Trophoblast cell (in vitro differentiated cells and primary cell): ENCODE measurements at regions not wholly inside any gene's neighbourhood (a gene's known extent, or its start where the extent isn't known, plus 50 kb on each side); places are given as distances from the start of the nearest gene placed in this dataset.

Experiments used
- DNase-seq, 2 donors: peaks; one replicate each; pipeline ENCODE4 v3.0.0-alpha.2; 2016
- H2AFZ ChIP-seq: 2 replicates; pipeline ENCODE4 v1.6.1; 2013; ENCODE audit warnings: low read length, moderate library complexity, mild to moderate bottlenecking; ENCODE audit not compliant: insufficient read depth, poor library complexity
- H2AK5ac ChIP-seq: 2 replicates; pipeline ENCODE4 v1.6.1; 2013; ENCODE audit warnings: mild to moderate bottlenecking, low read length
- H2BK120ac ChIP-seq: 2 replicates; pipeline ENCODE4 v1.6.1; 2013; ENCODE audit warnings: low read length, mild to moderate bottlenecking, moderate library complexity; ENCODE audit not compliant: insufficient read depth, poor library complexity
- H2BK12ac ChIP-seq: 2 replicates; pipeline ENCODE4 v1.6.1; 2013; ENCODE audit warnings: mild to moderate bottlenecking, low read length, moderate library complexity
- H2BK5ac ChIP-seq: 2 replicates; pipeline ENCODE4 v1.6.1; 2013; ENCODE audit warnings: low read length, low read depth, moderate library complexity, mild to moderate bottlenecking; ENCODE audit not compliant: poor library complexity
- H3K14ac ChIP-seq: 2 replicates; pipeline ENCODE4 v1.6.1; 2013; ENCODE audit warnings: mild to moderate bottlenecking, low read length
- H3K18ac ChIP-seq: 2 replicates; pipeline ENCODE4 v1.6.1; 2013; ENCODE audit warnings: mild to moderate bottlenecking, low read length
- H3K23ac ChIP-seq: 2 replicates; pipeline ENCODE4 v1.6.1; 2013; ENCODE audit warnings: low read length
- H3K27ac ChIP-seq: 2 replicates; pipeline ENCODE4 v1.5.1; 2013; ENCODE audit warnings: low read depth, mild to moderate bottlenecking, inconsistent platforms, low read length, moderate library complexity
- H3K27me3 ChIP-seq: 2 replicates; pipeline ENCODE4 v1.6.1; 2013; ENCODE audit warnings: inconsistent platforms, mild to moderate bottlenecking, low read length, moderate library complexity; ENCODE audit not compliant: insufficient read depth
- H3K36me3 ChIP-seq, 2 experiments: 1 replicate in 1 of 2; 2 replicates in 1 of 2; pipeline ENCODE4 v1.6.1; 2013; ENCODE audit warnings: low read length in 2 of 2, mild to moderate bottlenecking in 2 of 2, moderate library complexity in 1 of 2; ENCODE audit not compliant: insufficient read depth in 2 of 2, control insufficient read depth in 1 of 2
- H3K4ac ChIP-seq: 2 replicates; pipeline ENCODE4 v1.6.1; 2013; ENCODE audit warnings: low read depth, mild to moderate bottlenecking, low read length, moderate library complexity
- H3K4me1 ChIP-seq, 2 experiments: 1 replicate in 1 of 2; 2 replicates in 1 of 2; pipeline ENCODE4 v1.6.1; 2013; ENCODE audit warnings: low read length in 2 of 2, mild to moderate bottlenecking in 2 of 2, moderate library complexity in 1 of 2; ENCODE audit not compliant: insufficient read depth in 2 of 2, control insufficient read depth in 1 of 2
- H3K4me2 ChIP-seq: 2 replicates; pipeline ENCODE4 v1.6.1; 2013; ENCODE audit warnings: inconsistent platforms, mild to moderate bottlenecking, low read length, moderate library complexity
- H3K4me3 ChIP-seq: 2 replicates; pipeline ENCODE4 v1.5.1; 2013; ENCODE audit warnings: mild to moderate bottlenecking, low read depth, low read length, inconsistent platforms
- H3K79me1 ChIP-seq: one replicate; pipeline ENCODE4 v1.6.1; 2013; ENCODE audit warnings: low read length
- H3K79me2 ChIP-seq: 2 replicates; pipeline ENCODE4 v1.6.1; 2013; ENCODE audit warnings: low read length, mild to moderate bottlenecking; ENCODE audit not compliant: control insufficient read depth, insufficient read depth, poor library complexity
- H3K9ac ChIP-seq: 2 replicates; pipeline ENCODE4 v1.6.1; 2013; ENCODE audit warnings: mild to moderate bottlenecking, low read length
- H3K9me3 ChIP-seq: 2 replicates; pipeline ENCODE4 v1.6.1; 2013; ENCODE audit warnings: low read depth, mild to moderate bottlenecking, control low read depth, inconsistent platforms, low read length; ENCODE audit not compliant: insufficient read depth
- H4K12ac ChIP-seq: 2 replicates; pipeline ENCODE4 v1.6.1; 2013; ENCODE audit warnings: low read depth, mild to moderate bottlenecking, low read length, moderate library complexity
- H4K8ac ChIP-seq: 2 replicates; pipeline ENCODE4 v1.6.1; 2013; ENCODE audit warnings: low read depth, mild to moderate bottlenecking, low read length, moderate library complexity
- H4K91ac ChIP-seq: one replicate; pipeline ENCODE4 v1.6.1; 2013; ENCODE audit warnings: low read depth, mild to moderate bottlenecking, low read length, moderate library complexity
- WGBS: extraction: QIAGEN DNeasy Blood & Tissue Kit; methylation state at CpG from one replicate; pipeline ENCODE4 v1.1.7; 2013; ENCODE audit warnings: missing lambda C conversion rate; ENCODE audit not compliant: insufficient read length, insufficient coverage; ENCODE audit errors: extremely low coverage; 5-methylcytosine and 5-hydroxymethylcytosine counted together

GRCh38 chr16:51067352-51067751, 83.7 kb downstream of the SALL1 start:
- no peaks in the 10 kb centered on the region for H3K9me3 ChIP-seq
- no peak overlapping the region for H4K8ac ChIP-seq
- H2BK12ac ChIP-seq = no peak overlapping the region
- H3K4me1 ChIP-seq = no peaks in the 10 kb centered on the region
- no peak overlapping the region for H3K18ac ChIP-seq
- no peak overlapping the region for H3K4me3 ChIP-seq
- H3K79me2 ChIP-seq = no peaks in the 10 kb centered on the region
- H2AFZ ChIP-seq = no peak overlapping the region
- H3K27me3 ChIP-seq = no peaks in the 10 kb centered on the region
- H3K14ac ChIP-seq = no peak overlapping the region
- H2BK5ac ChIP-seq = no peak overlapping the region
- H3K9ac ChIP-seq = no peak overlapping the region
- no CpG with 5 or more reads among the region's 7 CpGs for WGBS
- H2AK5ac ChIP-seq = no peak overlapping the region
- no peak overlapping the region for H3K23ac ChIP-seq
- H2BK120ac ChIP-seq = no peak overlapping the region
- no peak overlapping the region for H3K4ac ChIP-seq
- H3K79me1 ChIP-seq = no peaks in the 10 kb centered on the region
- H3K4me2 ChIP-seq = no peak overlapping the region
- no peaks in the 10 kb centered on the region for H3K36me3 ChIP-seq
- DNase-seq = no peak
- no peak overlapping the region for H3K27ac ChIP-seq
- no peak overlapping the region for H4K91ac ChIP-seq
- H4K12ac ChIP-seq = no peak overlapping the region

GRCh38 chr16:51062039-51062438, 89.0 kb downstream of the SALL1 start:
- Histone ChIP-seq H3K4me2 (no peak overlapping the region), H2BK5ac (no peak overlapping the region), H3K9me3 (peaks cover 2% of the 10 kb centered on the region), H3K9ac (no peak overlapping the region), H3K4me1 (no peaks in the 10 kb centered on the region), H2BK12ac (no peak overlapping the region), H3K14ac (no peak overlapping the region), H3K4ac (no peak overlapping the region), H3K4me3 (no peak overlapping the region), H4K12ac (no peak overlapping the region), H3K18ac (no peak overlapping the region), H2AFZ (no peak overlapping the region), H3K36me3 (no peaks in the 10 kb centered on the region), H3K79me1 (no peaks in the 10 kb centered on the region), H4K91ac (no peak overlapping the region), H3K27ac (no peak overlapping the region), H3K79me2 (no peaks in the 10 kb centered on the region), H4K8ac (no peak overlapping the region), H2AK5ac (no peak overlapping the region), H2BK120ac (no peak overlapping the region), H3K23ac (no peak overlapping the region), H3K27me3 (no peaks in the 10 kb centered on the region)
- peak; percentile 22 to 42 for DNase-seq
- WGBS = no CpG with 5 or more reads among the region's 5 CpGs

GRCh38 chr16:51061328-51061727, 89.7 kb downstream of the SALL1 start:
- Histone ChIP-seq H3K9me3 (peaks cover 2% of the 10 kb centered on the region), H2BK120ac (no peak overlapping the region), H2AK5ac (no peak overlapping the region), H3K4ac (no peak overlapping the region), H3K9ac (no peak overlapping the region), H3K4me2 (no peak overlapping the region), H3K4me3 (no peak overlapping the region), H2BK5ac (no peak overlapping the region), H4K8ac (no peak overlapping the region), H4K91ac (no peak overlapping the region), H3K18ac (no peak overlapping the region), H3K4me1 (no peaks in the 10 kb centered on the region), H3K23ac (no peak overlapping the region), H3K27ac (no peak overlapping the region), H2BK12ac (no peak overlapping the region), H3K14ac (no peak overlapping the region), H3K79me1 (no peaks in the 10 kb centered on the region), H3K36me3 (no peaks in the 10 kb centered on the region), H3K27me3 (no peaks in the 10 kb centered on the region), H2AFZ (no peak overlapping the region), H3K79me2 (no peaks in the 10 kb centered on the region), H4K12ac (no peak overlapping the region)
- peak in 1 of 2 donors; percentile 46 for DNase-seq
- WGBS = no CpG with 5 or more reads among the region's 2 CpGs

- H3K14ac ChIP-seq = no peak overlapping the region
- H3K36me3 ChIP-seq = no peaks in the 10 kb centered on the region
- H2AK5ac ChIP-seq = no peak overlapping the region
- no peak overlapping the region for H3K4me2 ChIP-seq
- no peak overlapping the region for H3K23ac ChIP-seq
- no peak overlapping the region for H2BK120ac ChIP-seq
- no peaks in the 10 kb centered on the region for H3K27me3 ChIP-seq
- no peak overlapping the region for H4K8ac ChIP-seq
- H3K9ac ChIP-seq = no peak overlapping the region
- DNase-seq = no peak
- H3K79me1 ChIP-seq = no peaks in the 10 kb centered on the region
- no peak overlapping the region for H3K27ac ChIP-seq
- no peak overlapping the region for H3K4me3 ChIP-seq
- peaks cover 2% of the 10 kb centered on the region for H3K9me3 ChIP-seq
- no CpG with 5 or more reads among the region's 2 CpGs for WGBS
- no peak overlapping the region for H2AFZ ChIP-seq
- no peak overlapping the region for H4K12ac ChIP-seq
- no peak overlapping the region for H4K91ac ChIP-seq
- H2BK5ac ChIP-seq = no peak overlapping the region
- no peaks in the 10 kb centered on the region for H3K4me1 ChIP-seq
- H2BK12ac ChIP-seq = no peak overlapping the region
- H3K79me2 ChIP-seq = no peaks in the 10 kb centered on the region
- H3K18ac ChIP-seq = no peak overlapping the region
- H3K4ac ChIP-seq = no peak overlapping the region
Observed at GRCh38 chr16:51057969-51058337, 93.1 kb downstream of the SALL1 start.
